ENCODE measurements at regions not wholly inside any gene's neighbourhood (a gene's known extent, or its start where the extent isn't known, plus 50 kb on each side); places are given as distances from the start of the nearest gene placed in this dataset.

DNA sequence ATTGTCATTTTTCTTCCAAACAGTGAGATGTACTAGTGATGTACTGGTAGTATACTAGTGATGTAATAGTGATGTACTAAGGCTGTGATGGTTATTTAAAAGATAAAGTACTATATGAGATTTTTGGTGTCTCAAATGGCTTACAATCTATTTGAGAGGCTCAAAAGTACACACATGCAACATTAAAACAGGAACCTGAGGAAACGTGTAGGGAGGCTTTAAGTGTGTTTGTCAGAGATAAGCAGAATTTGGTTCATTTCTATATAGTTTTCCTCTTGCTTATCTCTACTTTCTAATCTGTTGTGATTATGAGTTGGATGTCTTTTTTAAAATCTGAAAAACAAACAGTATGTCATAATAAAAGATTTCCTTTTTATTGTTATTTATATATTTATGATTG lies 100.9 kb upstream of the SERTAD2 start:
- FAIRE-seq (no peak), DNase-seq (ENCODE audit: low read depth, low spot score) (no peak)
- Histone ChIP-seq H3K9me3 (replicated peaks; ENCODE audit: control insufficient read depth, insufficient read depth, low read length) (no peaks in the 10 kb centered on the region), H3K9me1 (replicated peaks; ENCODE audit: control insufficient read depth, extremely low read depth, insufficient read depth, low read length) (no peaks in the 10 kb centered on the region), H3K27me3 (ENCODE audit: control insufficient read depth in 2 of 2, insufficient read depth in 2 of 2, low read length in 2 of 2) (no peaks in the 10 kb centered on the region), H2AFZ (ENCODE audit: low read depth, low read length) (no peak overlapping the region), H4K20me1 (replicated peaks; ENCODE audit: control insufficient read depth, extremely low read depth, insufficient read depth, low read length) (no peaks in the 10 kb centered on the region), H3K9ac (replicated peaks; ENCODE audit: extremely low read depth, insufficient read depth, low read length) (no peak overlapping the region), H3K36me3 (ENCODE audit: control insufficient read depth in 2 of 2, extremely low read depth in 1 of 2, insufficient read depth in 2 of 2, low read length in 2 of 2) (no peaks in the 10 kb centered on the region), H3K4me3 (replicated peaks in 1 of 3; ENCODE audit: insufficient read depth in 1 of 3, low read depth in 1 of 3, low read length in 3 of 3) (no peak overlapping the region), H3K79me2 (ENCODE audit: control insufficient read depth, insufficient read depth, low read length) (no peaks in the 10 kb centered on the region), H3K27ac (ENCODE audit: insufficient read depth, low read depth, low read length) (no peak overlapping the region), H3K4me2 (ENCODE audit: insufficient read depth, low read length) (no peak overlapping the region), H3K4me1 (ENCODE audit: control insufficient read depth, extremely low read depth, insufficient read depth, low read length) (peaks cover 7% of the 10 kb centered on the region)
- ChIA-PET POLR2A (no interaction called here), CTCF (no interaction called here)
- no peak for TF ChIP-seq MYC (IDR thresholded peaks at IDR 0.05; ENCODE audit: low read depth, low read length)
- TF ChIP-seq POLR2A (IDR thresholded peaks at IDR 0.05; ENCODE audit: low read depth, low read length), result no peak
- no peak for TF ChIP-seq GATA2 (IDR thresholded peaks at IDR 0.05; ENCODE audit: insufficient read depth, insufficient read length, low read depth, low read length)
- TF ChIP-seq FOS (IDR thresholded peaks at IDR 0.05; ENCODE audit: borderline replicate concordance, insufficient read depth, low read length), result no peak
- TF ChIP-seq, protein P1, sequence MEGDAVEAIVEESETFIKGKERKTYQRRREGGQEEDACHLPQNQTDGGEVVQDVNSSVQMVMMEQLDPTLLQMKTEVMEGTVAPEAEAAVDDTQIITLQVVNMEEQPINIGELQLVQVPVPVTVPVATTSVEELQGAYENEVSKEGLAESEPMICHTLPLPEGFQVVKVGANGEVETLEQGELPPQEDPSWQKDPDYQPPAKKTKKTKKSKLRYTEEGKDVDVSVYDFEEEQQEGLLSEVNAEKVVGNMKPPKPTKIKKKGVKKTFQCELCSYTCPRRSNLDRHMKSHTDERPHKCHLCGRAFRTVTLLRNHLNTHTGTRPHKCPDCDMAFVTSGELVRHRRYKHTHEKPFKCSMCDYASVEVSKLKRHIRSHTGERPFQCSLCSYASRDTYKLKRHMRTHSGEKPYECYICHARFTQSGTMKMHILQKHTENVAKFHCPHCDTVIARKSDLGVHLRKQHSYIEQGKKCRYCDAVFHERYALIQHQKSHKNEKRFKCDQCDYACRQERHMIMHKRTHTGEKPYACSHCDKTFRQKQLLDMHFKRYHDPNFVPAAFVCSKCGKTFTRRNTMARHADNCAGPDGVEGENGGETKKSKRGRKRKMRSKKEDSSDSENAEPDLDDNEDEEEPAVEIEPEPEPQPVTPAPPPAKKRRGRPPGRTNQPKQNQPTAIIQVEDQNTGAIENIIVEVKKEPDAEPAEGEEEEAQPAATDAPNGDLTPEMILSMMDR (IDR thresholded peaks at IDR 0.05; ENCODE audit: extremely low read depth in 1 of 2, insufficient read depth in 1 of 2, low read depth in 1 of 2, low read length in 2 of 2), result no peak
- no peak for TF ChIP-seq EZH2 (IDR thresholded peaks at IDR 0.05; ENCODE audit: borderline replicate concordance, low read depth, low read length, severe bottlenecking)
- TF ChIP-seq POLR2AphosphoS5 (IDR thresholded peaks at IDR 0.05; ENCODE audit: insufficient read depth, low read depth, low read length), result no peak
- no peak for TF ChIP-seq JUN (IDR thresholded peaks at IDR 0.05; ENCODE audit: borderline replicate concordance, insufficient read depth, insufficient read length, low read depth)
- TF ChIP-seq, protein P2, sequence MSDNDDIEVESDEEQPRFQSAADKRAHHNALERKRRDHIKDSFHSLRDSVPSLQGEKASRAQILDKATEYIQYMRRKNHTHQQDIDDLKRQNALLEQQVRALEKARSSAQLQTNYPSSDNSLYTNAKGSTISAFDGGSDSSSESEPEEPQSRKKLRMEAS (IDR thresholded peaks at IDR 0.05; ENCODE audit: insufficient read depth, insufficient read length), result no peak
- intact Hi-C loops (cut with micrococcal nuclease), result loop anchor here (5.0 kb wide), 2 partner anchors 167 to 288 kb away; no protein-coding TSS in a partner anchor
- BruUV-seq (replicated peaks), result no TSS peak
- dilution Hi-C loops (cut with MboI; ENCODE audit: extremely low pct_ligation_motif_present, low sequenced_read_pairs), result no loop called here

Data from endothelial cell of umbilical vein (primary cell).